BJ (cell line): ENCODE measurements at regions not wholly inside any gene's neighbourhood (a gene's known extent, or its start where the extent isn't known, plus 50 kb on each side); places are given as distances from the start of the nearest gene placed in this dataset.

Experiments used
- CTCF ChIA-PET: fragments of 350-600 bp; formaldehyde crosslinking; extraction: SDS; loops from one replicate; lab custom pipeline; 2021; ENCODE audit warnings: antibody characterized with exemption, inconsistent platforms; lab: Yijun Ruan, JAX
- POLR2A ChIA-PET: fragments of 300-600 bp; sonication (Branson Sonifier 250); formaldehyde crosslinking; extraction: SDS; loops from one replicate; lab custom pipeline; 2021; ENCODE audit warnings: antibody characterized with exemption; lab: Charles Lee
- DNase-seq: peaks from one replicate; pipeline ENCODE4 v3.0.0-alpha.2; 2011; ENCODE audit warnings: low read depth
- H3K27me3 ChIP-seq: 2 replicates; pipeline ENCODE4 v1.6.0; 2011; ENCODE audit warnings: low read length; ENCODE audit not compliant: control insufficient read depth, insufficient read depth
- H3K36me3 ChIP-seq: 2 replicates; pipeline ENCODE4 v1.5.1; 2011; ENCODE audit warnings: low read length; ENCODE audit not compliant: control insufficient read depth, insufficient read depth
- H3K4me3 ChIP-seq: 2 replicates; pipeline ENCODE4 v1.5.1; 2011; ENCODE audit warnings: low read depth, mild to moderate bottlenecking, control low read depth, low read length
- CTCF ChIP-seq: IDR thresholded peaks from 2 replicates; pipeline ENCODE4 v1.5.1; 2011; ENCODE audit warnings: low read depth, mild to moderate bottlenecking, control low read depth, inconsistent platforms, low read length, moderate library complexity; ENCODE audit not compliant: insufficient read depth

GRCh38 chr7:115662676-115663075 is 367.9 kb downstream of the TFEC start:
- no peak for TF ChIP-seq CTCF
- Histone ChIP-seq H3K27me3 (no peaks in the 10 kb centered on the region), H3K4me3 (no peak overlapping the region), H3K36me3 (no peaks in the 10 kb centered on the region)
- ChIA-PET CTCF (no interaction called here), POLR2A (no interaction called here)
- DNase-seq = no peak

- H3K36me3 ChIP-seq = no peaks in the 10 kb centered on the region
- ChIA-PET POLR2A (no interaction called here), CTCF (no interaction called here)
- DNase-seq = no peak
- TF ChIP-seq CTCF = no peak
- H3K4me3 ChIP-seq = no peak overlapping the region
- no peaks in the 10 kb centered on the region for H3K27me3 ChIP-seq
Measured at GRCh38 chr7:115662120-115662519, 368.4 kb downstream of the TFEC start.

GRCh38 chr7:115658223-115658622 is 372.3 kb downstream of the TFEC start:
- no peaks in the 10 kb centered on the region for H3K27me3 ChIP-seq
- no peak for TF ChIP-seq CTCF
- H3K4me3 ChIP-seq = no peak overlapping the region
- POLR2A ChIA-PET = no interaction called here
- no peaks in the 10 kb centered on the region for H3K36me3 ChIP-seq
- CTCF ChIA-PET = no interaction called here
- DNase-seq = no peak

GRCh38 chr7:115654384-115655214 is 376.0 kb downstream of the TFEC start:
- ChIA-PET CTCF (no interaction called here), POLR2A (no interaction called here)
- Histone ChIP-seq H3K4me3 (no peak overlapping the region), H3K36me3 (no peaks in the 10 kb centered on the region), H3K27me3 (no peaks in the 10 kb centered on the region)
- no peak for TF ChIP-seq CTCF
- DNase-seq = no peak

- CTCF ChIA-PET = no interaction called here
- TF ChIP-seq CTCF = no peak
- Histone ChIP-seq H3K4me3 (no peak overlapping the region), H3K36me3 (no peaks in the 10 kb centered on the region), H3K27me3 (no peaks in the 10 kb centered on the region)
- POLR2A ChIA-PET = no interaction called here
- DNase-seq = no peak
Measured at GRCh38 chr7:115649429-115649828, 381.1 kb downstream of the TFEC start.
